ENCODE measurements at regions not wholly inside any gene's neighbourhood (a gene's known extent, or its start where the extent isn't known, plus 50 kb on each side); places are given as distances from the start of the nearest gene placed in this dataset.
"Not testable (repeated sequence)": the region's sequence is repeated elsewhere in the genome, so short reads cannot be mapped to it uniquely, and the experiment has no call there.

GRCh38 chr12:4150355-4150754, 123.2 kb upstream of the CCND2 start:
- TF ChIP-seq NRF1 (IDR thresholded peaks at IDR 0.05; ENCODE audit: low read depth, low read length); CTCF (IDR thresholded peaks at IDR 0.05); EP300 (IDR thresholded peaks at IDR 0.05; ENCODE audit: borderline replicate concordance in 1 of 2, low read depth in 1 of 2, low read length in 1 of 2); MXI1 (IDR thresholded peaks at IDR 0.05; ENCODE audit: low read depth, low read length): not testable (repeated sequence)
- TF ChIP-seq, protein P1, sequence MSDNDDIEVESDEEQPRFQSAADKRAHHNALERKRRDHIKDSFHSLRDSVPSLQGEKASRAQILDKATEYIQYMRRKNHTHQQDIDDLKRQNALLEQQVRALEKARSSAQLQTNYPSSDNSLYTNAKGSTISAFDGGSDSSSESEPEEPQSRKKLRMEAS (IDR thresholded peaks at IDR 0.05; ENCODE audit: low read depth): not testable (repeated sequence)
